ENCODE measurements at regions not wholly inside any gene's neighbourhood (a gene's known extent, or its start where the extent isn't known, plus 50 kb on each side); places are given as distances from the start of the nearest gene placed in this dataset.

DNA sequence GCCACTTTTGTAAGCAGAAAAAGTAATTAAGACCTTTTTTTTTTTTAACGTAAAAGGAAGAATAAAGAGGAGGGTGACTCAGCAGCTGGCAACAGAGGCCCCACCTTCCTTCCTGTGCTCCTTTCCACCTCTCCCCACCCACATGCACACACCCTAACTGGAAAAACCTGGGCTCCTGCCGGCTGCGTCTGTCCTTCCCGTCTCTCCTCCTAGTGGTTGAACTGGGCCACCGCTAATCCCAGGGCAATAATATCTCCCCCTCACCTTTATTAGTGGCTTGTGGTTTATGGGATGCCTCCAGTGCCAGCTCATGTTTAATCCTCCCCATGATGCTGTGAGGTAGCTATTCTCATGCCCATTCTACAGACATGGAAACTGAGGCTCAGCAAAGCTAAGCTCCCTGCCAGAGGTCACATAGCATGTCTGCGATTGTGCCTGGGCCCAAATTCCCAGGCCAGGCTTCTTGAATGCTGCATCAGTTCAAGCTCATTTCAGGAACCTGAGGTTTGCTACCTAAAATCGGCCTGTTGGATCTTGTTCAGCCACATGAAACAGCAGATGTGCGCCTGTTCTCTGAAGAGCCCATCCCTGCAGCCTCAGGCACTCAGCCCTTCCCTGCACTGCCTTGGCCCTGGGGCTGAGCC, 60.9 kb upstream of the IL17B start:
- TF ChIP-seq, protein P1, sequence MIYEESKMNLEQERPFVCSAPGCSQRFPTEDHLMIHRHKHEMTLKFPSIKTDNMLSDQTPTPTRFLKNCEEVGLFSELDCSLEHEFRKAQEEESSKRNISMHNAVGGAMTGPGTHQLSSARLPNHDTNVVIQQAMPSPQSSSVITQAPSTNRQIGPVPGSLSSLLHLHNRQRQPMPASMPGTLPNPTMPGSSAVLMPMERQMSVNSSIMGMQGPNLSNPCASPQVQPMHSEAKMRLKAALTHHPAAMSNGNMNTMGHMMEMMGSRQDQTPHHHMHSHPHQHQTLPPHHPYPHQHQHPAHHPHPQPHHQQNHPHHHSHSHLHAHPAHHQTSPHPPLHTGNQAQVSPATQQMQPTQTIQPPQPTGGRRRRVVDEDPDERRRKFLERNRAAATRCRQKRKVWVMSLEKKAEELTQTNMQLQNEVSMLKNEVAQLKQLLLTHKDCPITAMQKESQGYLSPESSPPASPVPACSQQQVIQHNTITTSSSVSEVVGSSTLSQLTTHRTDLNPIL (CRISPR knock-in tag; IDR thresholded peaks at IDR 0.05; ENCODE audit: low read depth): no peak
- no peak for TF ChIP-seq ZNF70 (CRISPR knock-in tag; IDR thresholded peaks at IDR 0.05)
- TF ChIP-seq POU6F1 (CRISPR knock-in tag; IDR thresholded peaks at IDR 0.05; ENCODE audit: borderline replicate concordance, low read depth): no peak

All from SK-N-SH treated with all-trans-retinoic acid at 6 μM for 48 hours (cell line).